ENCODE measurements at regions not wholly inside any gene's neighbourhood (a gene's known extent, or its start where the extent isn't known, plus 50 kb on each side); places are given as distances from the start of the nearest gene placed in this dataset.

DNA sequence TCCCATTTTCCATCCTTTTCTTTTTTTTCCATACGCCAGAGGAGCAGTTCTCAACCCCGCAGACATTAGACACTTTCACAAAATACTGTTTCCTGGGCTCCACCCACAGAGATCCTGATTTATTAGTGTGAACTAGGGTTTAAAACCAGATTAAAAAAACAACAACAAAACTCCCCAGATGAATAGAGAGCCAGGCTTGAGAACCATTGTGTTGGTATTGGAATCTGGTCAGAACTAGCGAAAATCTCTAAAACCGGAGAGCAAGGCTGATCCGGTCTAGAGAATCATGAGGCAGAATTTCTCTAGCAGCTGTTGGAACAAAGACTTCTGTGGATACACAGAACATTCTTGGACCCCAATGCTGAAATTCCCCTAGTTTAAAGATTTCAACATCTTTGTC, 173.0 kb downstream of the PCSK1 start:
- Histone ChIP-seq H3K27me3 (ENCODE audit: insufficient read depth, low read length) (no peaks in the 10 kb centered on the region), H3K4me1 (ENCODE audit: insufficient read depth, low read length, severe bottlenecking) (no peaks in the 10 kb centered on the region), H4K20me1 (ENCODE audit: insufficient read depth, low read length) (no peaks in the 10 kb centered on the region), H3K9me2 (ENCODE audit: low read depth, low read length) (no peaks in the 10 kb centered on the region), H2AFZ (ENCODE audit: low read length) (no peak overlapping the region), H3F3A (ENCODE audit: insufficient read depth, low read length) (no peaks in the 10 kb centered on the region), H3K36me3 (ENCODE audit: insufficient read depth, low read length) (no peaks in the 10 kb centered on the region), H3K4me3 (ENCODE audit: low read depth, low read length, poor library complexity, severe bottlenecking) (no peak overlapping the region), H3K27ac (ENCODE audit: low read depth, low read length, poor library complexity, severe bottlenecking) (no peak overlapping the region), H3K4me2 (ENCODE audit: low read length) (no peak overlapping the region), H3K79me2 (ENCODE audit: insufficient read depth, low read length) (no peaks in the 10 kb centered on the region), H3K9ac (ENCODE audit: low read length) (no peak overlapping the region), H3K9me3 (ENCODE audit: low read length) (no peaks in the 10 kb centered on the region)
- TF ChIP-seq, protein P1, sequence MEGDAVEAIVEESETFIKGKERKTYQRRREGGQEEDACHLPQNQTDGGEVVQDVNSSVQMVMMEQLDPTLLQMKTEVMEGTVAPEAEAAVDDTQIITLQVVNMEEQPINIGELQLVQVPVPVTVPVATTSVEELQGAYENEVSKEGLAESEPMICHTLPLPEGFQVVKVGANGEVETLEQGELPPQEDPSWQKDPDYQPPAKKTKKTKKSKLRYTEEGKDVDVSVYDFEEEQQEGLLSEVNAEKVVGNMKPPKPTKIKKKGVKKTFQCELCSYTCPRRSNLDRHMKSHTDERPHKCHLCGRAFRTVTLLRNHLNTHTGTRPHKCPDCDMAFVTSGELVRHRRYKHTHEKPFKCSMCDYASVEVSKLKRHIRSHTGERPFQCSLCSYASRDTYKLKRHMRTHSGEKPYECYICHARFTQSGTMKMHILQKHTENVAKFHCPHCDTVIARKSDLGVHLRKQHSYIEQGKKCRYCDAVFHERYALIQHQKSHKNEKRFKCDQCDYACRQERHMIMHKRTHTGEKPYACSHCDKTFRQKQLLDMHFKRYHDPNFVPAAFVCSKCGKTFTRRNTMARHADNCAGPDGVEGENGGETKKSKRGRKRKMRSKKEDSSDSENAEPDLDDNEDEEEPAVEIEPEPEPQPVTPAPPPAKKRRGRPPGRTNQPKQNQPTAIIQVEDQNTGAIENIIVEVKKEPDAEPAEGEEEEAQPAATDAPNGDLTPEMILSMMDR (IDR thresholded peaks at IDR 0.05; ENCODE audit: low read length): no peak
- no peak for TF ChIP-seq EZH2 (IDR thresholded peaks at IDR 0.05; ENCODE audit: borderline replicate concordance, low read length)

DNA sequence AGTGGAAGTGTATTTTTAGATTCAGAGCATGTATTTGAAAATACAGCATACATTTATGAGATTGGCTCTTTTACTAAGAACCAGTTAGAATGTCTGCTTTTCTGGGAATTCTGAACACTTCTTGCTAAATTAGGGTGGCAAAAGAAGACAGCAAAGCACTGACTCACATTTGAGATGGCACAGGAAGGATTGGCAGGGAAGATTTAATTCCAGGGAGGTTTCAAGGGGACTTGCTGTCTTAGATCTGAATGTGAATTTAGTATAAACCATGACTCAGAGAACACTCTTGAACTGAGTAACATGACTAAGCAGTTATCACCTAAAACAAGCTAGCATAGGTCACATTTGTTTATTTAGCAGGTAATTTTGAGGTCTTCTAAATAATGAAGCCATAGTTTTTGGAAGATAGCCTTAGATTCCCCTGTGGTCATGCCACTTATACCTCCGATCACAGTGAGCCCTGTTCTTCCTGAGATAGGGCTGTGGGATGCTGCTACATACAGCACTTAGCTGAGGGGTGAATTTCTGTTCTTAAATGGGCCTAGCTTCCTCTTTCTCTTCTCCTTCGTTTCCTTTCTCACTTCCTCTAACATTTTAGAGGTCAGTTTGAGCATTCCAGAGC, 173.8 kb downstream of the PCSK1 start:
- no peaks in the 10 kb centered on the region for H3F3A ChIP-seq (ENCODE audit: insufficient read depth, low read length)
- no peak overlapping the region for H2AFZ ChIP-seq (ENCODE audit: low read length)
- TF ChIP-seq EZH2 (IDR thresholded peaks at IDR 0.05; ENCODE audit: borderline replicate concordance, low read length): no peak
- H3K27me3 ChIP-seq (ENCODE audit: insufficient read depth, low read length): no peaks in the 10 kb centered on the region
- no peaks in the 10 kb centered on the region for H3K4me1 ChIP-seq (ENCODE audit: insufficient read depth, low read length, severe bottlenecking)
- H3K9ac ChIP-seq (ENCODE audit: low read length): no peak overlapping the region
- H4K20me1 ChIP-seq (ENCODE audit: insufficient read depth, low read length): no peaks in the 10 kb centered on the region
- no peaks in the 10 kb centered on the region for H3K36me3 ChIP-seq (ENCODE audit: insufficient read depth, low read length)
- H3K4me3 ChIP-seq (ENCODE audit: low read depth, low read length, poor library complexity, severe bottlenecking): no peak overlapping the region
- no peak overlapping the region for H3K4me2 ChIP-seq (ENCODE audit: low read length)
- H3K27ac ChIP-seq (ENCODE audit: low read depth, low read length, poor library complexity, severe bottlenecking): no peak overlapping the region
- H3K79me2 ChIP-seq (ENCODE audit: insufficient read depth, low read length): no peaks in the 10 kb centered on the region
- no peaks in the 10 kb centered on the region for H3K9me3 ChIP-seq (ENCODE audit: low read length)
- H3K9me2 ChIP-seq (ENCODE audit: low read depth, low read length): no peaks in the 10 kb centered on the region

DNA sequence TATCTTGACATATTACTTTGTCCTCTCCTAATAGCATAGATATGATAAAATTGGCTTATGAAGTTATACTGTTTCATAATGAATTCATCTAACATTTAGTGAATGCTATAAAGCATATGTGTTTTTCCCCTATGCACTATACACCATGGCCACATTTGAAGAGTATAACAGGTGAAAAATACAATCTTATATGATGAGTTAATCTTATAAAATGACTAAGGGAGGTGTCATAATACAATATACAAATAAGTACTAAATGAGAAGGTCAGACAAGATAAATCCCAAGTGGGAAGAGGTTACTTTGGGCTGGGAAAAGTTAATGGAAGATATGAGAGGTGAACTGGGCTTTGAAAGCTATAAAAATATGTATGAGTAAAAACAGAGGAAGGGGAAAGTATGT, 174.4 kb downstream of the PCSK1 start:
- no peaks in the 10 kb centered on the region for H3K4me1 ChIP-seq (ENCODE audit: insufficient read depth, low read length, severe bottlenecking)
- H3K9ac ChIP-seq (ENCODE audit: low read length): no peak overlapping the region
- no peaks in the 10 kb centered on the region for H3F3A ChIP-seq (ENCODE audit: insufficient read depth, low read length)
- no peaks in the 10 kb centered on the region for H3K79me2 ChIP-seq (ENCODE audit: insufficient read depth, low read length)
- no peak overlapping the region for H3K27ac ChIP-seq (ENCODE audit: low read depth, low read length, poor library complexity, severe bottlenecking)
- TF ChIP-seq, protein P1 (IDR thresholded peaks at IDR 0.05; ENCODE audit: low read length): no peak
- TF ChIP-seq EZH2 (IDR thresholded peaks at IDR 0.05; ENCODE audit: borderline replicate concordance, low read length): no peak
- H2AFZ ChIP-seq (ENCODE audit: low read length): no peak overlapping the region
- no peaks in the 10 kb centered on the region for H4K20me1 ChIP-seq (ENCODE audit: insufficient read depth, low read length)
- no peaks in the 10 kb centered on the region for H3K27me3 ChIP-seq (ENCODE audit: insufficient read depth, low read length)
- no peaks in the 10 kb centered on the region for H3K9me2 ChIP-seq (ENCODE audit: low read depth, low read length)
- H3K4me2 ChIP-seq (ENCODE audit: low read length): no peak overlapping the region
- H3K9me3 ChIP-seq (ENCODE audit: low read length): no peaks in the 10 kb centered on the region
- no peaks in the 10 kb centered on the region for H3K36me3 ChIP-seq (ENCODE audit: insufficient read depth, low read length)
- H3K4me3 ChIP-seq (ENCODE audit: low read depth, low read length, poor library complexity, severe bottlenecking): no peak overlapping the region

DNA sequence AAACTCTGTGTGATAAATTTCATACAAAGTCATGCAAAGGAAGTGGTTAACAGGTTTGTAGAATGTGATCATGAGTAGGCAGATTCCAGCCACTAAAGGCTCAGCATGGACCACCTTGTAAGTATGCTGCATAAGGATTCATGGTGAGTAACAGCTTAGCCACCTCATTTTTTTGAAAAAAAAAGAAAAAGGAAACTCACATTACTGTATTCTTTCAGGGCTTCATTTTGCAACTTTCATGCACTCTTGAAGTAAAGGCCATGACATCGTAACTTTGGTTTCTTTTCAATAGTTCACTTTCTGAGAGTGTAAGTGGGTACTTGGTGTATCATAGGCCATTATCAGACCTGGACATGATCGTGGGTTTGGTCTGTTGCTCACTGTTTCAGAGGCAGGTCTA, 175.1 kb downstream of the PCSK1 start:
- H3K36me3 ChIP-seq (ENCODE audit: insufficient read depth, low read length): no peaks in the 10 kb centered on the region
- TF ChIP-seq, protein P1 (IDR thresholded peaks at IDR 0.05; ENCODE audit: low read length): no peak
- no peak for TF ChIP-seq EZH2 (IDR thresholded peaks at IDR 0.05; ENCODE audit: borderline replicate concordance, low read length)
- no peak overlapping the region for H3K9ac ChIP-seq (ENCODE audit: low read length)
- H3K27me3 ChIP-seq (ENCODE audit: insufficient read depth, low read length): no peaks in the 10 kb centered on the region
- no peaks in the 10 kb centered on the region for H3K4me1 ChIP-seq (ENCODE audit: insufficient read depth, low read length, severe bottlenecking)
- H3K4me2 ChIP-seq (ENCODE audit: low read length): no peak overlapping the region
- no peak overlapping the region for H3K4me3 ChIP-seq (ENCODE audit: low read depth, low read length, poor library complexity, severe bottlenecking)
- no peaks in the 10 kb centered on the region for H4K20me1 ChIP-seq (ENCODE audit: insufficient read depth, low read length)
- H3K79me2 ChIP-seq (ENCODE audit: insufficient read depth, low read length): no peaks in the 10 kb centered on the region
- no peaks in the 10 kb centered on the region for H3F3A ChIP-seq (ENCODE audit: insufficient read depth, low read length)
- no peak overlapping the region for H2AFZ ChIP-seq (ENCODE audit: low read length)
- H3K9me3 ChIP-seq (ENCODE audit: low read length): no peaks in the 10 kb centered on the region
- H3K27ac ChIP-seq (ENCODE audit: low read depth, low read length, poor library complexity, severe bottlenecking): no peak overlapping the region
- no peaks in the 10 kb centered on the region for H3K9me2 ChIP-seq (ENCODE audit: low read depth, low read length)
